Panc1 (cell line): ENCODE measurements at regions not wholly inside any gene's neighbourhood (a gene's known extent, or its start where the extent isn't known, plus 50 kb on each side); places are given as distances from the start of the nearest gene placed in this dataset.

Experiments used
- ATAC-seq: fragments of 200-7000 bp; cut with Tn5 transposase; 2 replicates; pipeline ENCODE4 v1.9.1; 2020; ENCODE audit warnings: mild to moderate bottlenecking, moderate library complexity
- BruUV-seq: library from RNA; stranded (reverse); fragments of 400-500 nt; replicated peaks from 2 replicates; lab custom pipeline; 2021; lab: Mats Ljungman, UMichigan
- CTCF ChIA-PET: fragments of 300-600 bp; sonication (Branson Sonifier 250); formaldehyde crosslinking; loops from one replicate; lab custom pipeline; 2022; ENCODE audit warnings: antibody characterized with exemption; lab: Charles Lee
- POLR2A ChIA-PET: fragments of 300-600 bp; sonication (Branson Sonifier 250); formaldehyde crosslinking; loops from one replicate; lab custom pipeline; 2022; ENCODE audit warnings: antibody characterized with exemption; lab: Charles Lee
- DNase-seq: peaks from one replicate; pipeline ENCODE4 v3.0.0-alpha.2; 2010; ENCODE audit warnings: low read depth, low spot score
- H3K27ac ChIP-seq: 2 replicates; pipeline ENCODE4 v1.5.1; 2011; ENCODE audit warnings: mild to moderate bottlenecking, low read length, inconsistent platforms
- H3K27me3 ChIP-seq: fragments of 200-500 bp; sonication (Bioruptor generic); 2 replicates; pipeline ENCODE4 v1.6.0; 2014; ENCODE audit warnings: low read length, inconsistent platforms; ENCODE audit not compliant: control insufficient read depth, insufficient read depth
- H3K36me3 ChIP-seq: fragments of 200-500 bp; sonication (Bioruptor generic); 2 replicates; pipeline ENCODE4 v1.5.1; 2014; ENCODE audit warnings: inconsistent platforms, mild to moderate bottlenecking, low read length, moderate library complexity; ENCODE audit not compliant: control insufficient read depth, insufficient read depth
- H3K4me1 ChIP-seq: 2 replicates; pipeline ENCODE4 v1.5.1; 2011; ENCODE audit warnings: inconsistent platforms, mild to moderate bottlenecking, low read length, moderate library complexity; ENCODE audit not compliant: control insufficient read depth, insufficient read depth
- H3K4me3 ChIP-seq, 2 experiments: 2 replicates each; pipeline ENCODE4 v1.5.1; 2011 to 2012; ENCODE audit warnings: low read depth in 2 of 2, low read length in 2 of 2, mild to moderate bottlenecking in 2 of 2, inconsistent platforms in 1 of 2, moderate library complexity in 1 of 2
- H3K9me3 ChIP-seq: fragments of 200-500 bp; sonication (Bioruptor generic); 2 replicates; pipeline ENCODE4 v1.5.1; 2014; ENCODE audit warnings: low read depth, mild to moderate bottlenecking, inconsistent platforms, low read length, moderate library complexity; ENCODE audit not compliant: control insufficient read depth, insufficient read depth
- CTCF ChIP-seq: fragments of 450-650 bp; IDR thresholded peaks from 2 replicates; pipeline ENCODE4 v1.5.1; 2017; ENCODE audit warnings: mild to moderate bottlenecking
- POLR2AphosphoS5 ChIP-seq: IDR thresholded peaks from 2 replicates; pipeline ENCODE4 v1.6.1; 2012; ENCODE audit warnings: mild to moderate bottlenecking, low read depth, low read length, moderate library complexity
- REST ChIP-seq, 2 experiments: IDR thresholded peaks; 2 replicates each; pipeline ENCODE4 v1.6.1; 2011 to 2012; ENCODE audit warnings: low read depth in 2 of 2, control low read depth in 1 of 2, low read length in 1 of 2, mild to moderate bottlenecking in 1 of 2, moderate library complexity in 1 of 2; ENCODE audit not compliant: insufficient read depth in 1 of 2
- SIN3A ChIP-seq: IDR thresholded peaks from 2 replicates; pipeline ENCODE4 v1.6.1; 2012; ENCODE audit warnings: low read depth, mild to moderate bottlenecking, low read length, moderate library complexity, borderline replicate concordance; ENCODE audit not compliant: insufficient read depth
- TCF7L2 ChIP-seq: IDR thresholded peaks from 2 replicates; pipeline ENCODE4 v1.6.1; 2011; ENCODE audit warnings: mild to moderate bottlenecking, low read depth, low read length, inconsistent platforms
- in situ Hi-C: cut with HindIII; loops from 2 replicates; pipeline ENCODE4 v1.10.0; 2016; ENCODE audit warnings: low sequenced_read_pairs, low pct_unique_long_range_greater_than_20kb
- intact Hi-C: fragments of 100-400 bp; cut with micrococcal nuclease; formaldehyde crosslinking; loops from one replicate; pipeline ENCODE4 v1.10.0; 2022; ENCODE audit not compliant: unreplicated experiment

DNA sequence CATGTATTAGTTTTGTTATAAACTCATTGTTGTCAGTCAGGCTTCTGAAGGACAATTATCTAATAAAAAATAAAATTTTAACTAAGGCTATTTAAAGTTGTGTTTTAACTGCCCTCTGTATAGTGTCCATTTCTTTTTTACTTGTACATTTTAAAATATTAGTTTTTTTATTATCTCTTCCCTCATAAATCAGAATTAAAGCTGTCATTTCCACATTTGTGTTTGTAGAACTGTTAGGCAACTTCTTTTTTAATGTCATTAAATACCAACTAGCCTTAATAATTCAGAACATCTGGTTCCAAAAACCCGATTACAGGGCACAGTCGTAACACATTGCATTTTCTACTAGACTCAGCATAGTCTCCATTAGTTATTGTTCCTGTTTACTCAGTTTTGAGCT is 1749.0 kb upstream of the CELF4 start:
- BruUV-seq, result no TSS peak
- Histone ChIP-seq H3K4me3 (no peak overlapping the region), H3K9me3 (no peaks in the 10 kb centered on the region), H3K27ac (no peak overlapping the region), H3K27me3 (no peaks in the 10 kb centered on the region), H3K36me3 (no peaks in the 10 kb centered on the region), H3K4me1 (no peaks in the 10 kb centered on the region)
- in situ Hi-C loops (no loop called here), intact Hi-C loops (no loop called here)
- TF ChIP-seq POLR2AphosphoS5, result no peak
- no peak for TF ChIP-seq SIN3A
- TF ChIP-seq CTCF, result no peak
- TF ChIP-seq TCF7L2, result no peak
- TF ChIP-seq REST (IDR thresholded peaks at IDR 0.05; ENCODE audit: insufficient read depth in 1 of 2, low read depth in 2 of 2, low read length in 1 of 2), result no peak
- ChIA-PET POLR2A (no interaction called here), CTCF (no interaction called here)
- DNase-seq, result no peak
- no peak for ATAC-seq

DNA sequence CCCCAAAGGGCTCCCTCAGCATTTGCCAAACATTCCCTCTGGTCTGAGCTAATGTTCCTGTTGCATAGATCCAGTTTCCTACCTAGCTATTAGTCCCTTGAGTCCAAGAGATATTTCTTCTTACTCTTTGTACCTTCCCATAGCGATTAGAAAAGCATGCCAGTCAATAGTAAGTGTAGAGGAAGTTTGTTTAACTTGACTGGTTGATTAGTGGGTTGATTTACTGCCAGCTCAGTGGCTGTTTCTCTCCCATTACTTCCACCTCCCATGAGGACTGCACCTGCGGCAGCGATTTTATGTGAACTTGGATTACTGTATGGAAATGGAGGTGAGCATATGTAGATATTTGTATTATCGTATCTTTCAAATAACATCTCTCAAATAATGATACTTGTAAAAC is 1748.4 kb upstream of the CELF4 start:
- ATAC-seq, result no peak
- DNase-seq, result no peak
- in situ Hi-C loops (no loop called here), intact Hi-C loops (no loop called here)
- Histone ChIP-seq H3K36me3 (no peaks in the 10 kb centered on the region), H3K9me3 (no peaks in the 10 kb centered on the region), H3K27ac (no peak overlapping the region), H3K4me3 (no peak overlapping the region), H3K27me3 (no peaks in the 10 kb centered on the region), H3K4me1 (no peaks in the 10 kb centered on the region)
- ChIA-PET POLR2A (no interaction called here), CTCF (no interaction called here)
- no peak for TF ChIP-seq CTCF
- TF ChIP-seq SIN3A, result no peak
- no peak for TF ChIP-seq REST (IDR thresholded peaks at IDR 0.05; ENCODE audit: insufficient read depth in 1 of 2, low read depth in 2 of 2, low read length in 1 of 2)
- TF ChIP-seq TCF7L2, result no peak
- TF ChIP-seq POLR2AphosphoS5, result no peak
- BruUV-seq, result no TSS peak
